Left kidney (tissue), 1 donor: ENCODE measurements at regions not wholly inside any gene's neighbourhood (a gene's known extent, or its start where the extent isn't known, plus 50 kb on each side); places are given as distances from the start of the nearest gene placed in this dataset.
A peak's percentile ranks its signal among the peaks of the same experiment; 100 is the strongest.

Experiments used
- DNase-seq: peaks from one replicate; pipeline ENCODE4 v3.0.0-alpha.2; 2013

DNA sequence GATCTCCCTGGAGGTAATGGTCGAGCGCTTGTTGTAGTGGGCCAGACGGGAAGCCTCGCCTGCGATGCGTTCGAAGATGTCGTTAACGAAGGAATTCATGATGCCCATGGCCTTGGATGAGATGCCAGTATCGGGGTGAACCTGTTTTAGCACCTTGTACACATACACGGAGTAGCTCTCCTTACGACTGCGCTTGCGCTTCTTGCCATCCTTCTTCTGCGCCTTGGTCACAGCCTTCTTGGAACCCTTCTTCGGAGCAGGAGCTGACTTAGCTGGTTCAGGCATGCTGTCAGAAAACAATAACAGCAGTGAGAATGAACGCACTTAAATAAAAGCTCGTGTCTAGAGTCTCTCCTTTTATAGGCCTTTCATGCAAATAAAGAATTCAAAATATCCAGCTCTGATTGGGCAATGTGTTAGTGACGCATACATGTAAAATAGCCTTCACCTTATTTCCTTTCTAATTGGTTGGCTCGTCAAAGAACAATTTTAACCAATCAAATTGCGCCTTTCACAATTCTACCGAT is 129.2 kb downstream of the HFE start:
- DNase-seq: peak; percentile 99

DNA sequence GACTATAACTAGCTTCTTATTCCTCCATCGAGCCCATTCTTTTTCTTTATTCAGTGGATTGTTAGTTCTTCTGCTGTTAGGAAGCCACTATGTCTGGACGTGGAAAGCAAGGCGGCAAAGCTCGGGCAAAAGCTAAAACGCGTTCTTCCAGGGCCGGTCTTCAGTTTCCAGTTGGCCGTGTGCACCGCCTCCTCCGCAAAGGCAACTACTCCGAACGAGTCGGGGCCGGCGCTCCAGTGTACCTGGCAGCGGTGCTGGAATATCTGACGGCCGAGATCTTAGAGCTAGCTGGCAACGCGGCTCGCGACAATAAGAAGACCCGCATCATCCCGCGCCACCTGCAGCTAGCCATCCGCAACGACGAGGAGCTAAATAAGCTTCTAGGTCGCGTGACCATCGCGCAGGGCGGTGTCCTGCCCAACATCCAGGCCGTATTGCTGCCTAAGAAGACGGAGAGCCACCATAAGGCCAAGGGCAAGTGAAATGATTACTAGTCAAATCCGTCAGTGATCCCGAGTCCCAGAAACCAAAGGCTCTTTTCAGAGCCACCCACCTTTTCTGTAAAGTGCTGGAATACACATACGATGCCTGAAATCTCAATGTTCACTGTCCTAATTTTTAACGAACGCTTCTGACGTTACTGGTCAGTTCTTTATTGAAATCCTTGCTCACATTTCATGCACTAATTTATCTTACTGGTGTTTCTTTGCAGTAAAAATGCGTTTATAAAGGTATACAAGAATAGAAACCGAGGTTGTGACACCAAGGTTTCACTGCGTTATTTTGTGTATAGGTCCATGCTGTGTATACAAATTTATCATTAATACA is 129.9 kb downstream of the HFE start:
- no peak for DNase-seq

- no peak for DNase-seq
These were observed 130.5 kb downstream of the HFE start for GRCh38 chr6:26217714-26218075.

GRCh38 chr6:26218824-26219223 is 131.6 kb downstream of the HFE start:
- no peak for DNase-seq

DNA sequence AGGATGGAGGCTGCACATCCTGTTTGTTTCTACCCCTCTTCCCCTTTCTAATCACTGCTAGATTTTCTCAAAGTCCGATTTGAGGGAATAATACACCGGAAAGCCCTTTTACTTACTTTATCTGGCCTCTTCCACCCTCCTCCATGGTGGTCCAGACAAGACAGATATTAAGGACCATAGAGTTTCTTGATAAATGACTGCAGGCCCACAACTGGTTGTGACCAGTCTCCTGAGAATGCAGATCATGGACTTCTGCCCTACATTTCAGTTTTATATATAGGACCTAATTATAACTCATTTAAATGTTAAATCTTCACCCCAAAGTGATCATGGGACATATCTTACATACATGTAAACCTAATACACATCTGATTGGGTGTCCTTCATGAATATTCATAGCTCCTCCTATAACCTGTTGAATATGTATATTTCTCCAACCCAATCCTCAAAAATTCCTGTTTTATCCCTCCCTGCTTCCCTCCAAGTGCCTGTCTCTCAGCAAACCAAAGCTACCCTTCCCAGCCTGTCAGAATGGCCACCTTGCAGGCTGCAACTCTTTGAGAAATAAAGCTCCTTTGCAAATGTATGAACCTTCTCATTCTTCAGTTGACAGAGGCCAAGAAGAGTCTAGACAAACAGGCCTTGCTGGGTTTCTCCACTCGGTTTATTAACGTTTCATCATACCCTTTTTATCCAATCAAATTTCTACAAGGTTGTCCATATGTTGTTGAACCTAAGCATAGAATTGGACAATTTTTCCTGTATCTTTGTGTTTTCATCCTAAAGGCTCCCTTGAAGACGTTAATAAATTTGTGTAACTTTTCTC is 133.1 kb downstream of the HFE start:
- DNase-seq: no peak

DNA sequence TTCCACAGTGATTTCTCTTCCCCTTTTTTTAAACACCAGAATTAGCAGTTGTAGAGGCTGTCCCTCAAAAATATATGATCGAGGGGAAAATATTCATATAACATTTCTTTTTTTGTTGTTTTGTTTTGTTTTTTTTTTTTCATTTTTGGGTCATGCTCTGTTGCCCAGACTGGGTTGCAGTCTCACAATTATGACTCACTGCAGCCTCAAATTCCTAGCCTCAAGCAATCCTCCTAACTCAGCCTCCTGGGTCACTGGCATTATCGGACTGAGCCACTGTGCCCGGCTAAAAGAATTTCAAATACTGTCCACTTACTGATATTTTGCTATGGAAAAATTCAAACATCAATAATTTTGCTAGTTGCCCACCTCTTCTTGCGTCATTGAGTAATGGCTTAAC is 134.0 kb downstream of the HFE start:
- DNase-seq: no peak

DNA sequence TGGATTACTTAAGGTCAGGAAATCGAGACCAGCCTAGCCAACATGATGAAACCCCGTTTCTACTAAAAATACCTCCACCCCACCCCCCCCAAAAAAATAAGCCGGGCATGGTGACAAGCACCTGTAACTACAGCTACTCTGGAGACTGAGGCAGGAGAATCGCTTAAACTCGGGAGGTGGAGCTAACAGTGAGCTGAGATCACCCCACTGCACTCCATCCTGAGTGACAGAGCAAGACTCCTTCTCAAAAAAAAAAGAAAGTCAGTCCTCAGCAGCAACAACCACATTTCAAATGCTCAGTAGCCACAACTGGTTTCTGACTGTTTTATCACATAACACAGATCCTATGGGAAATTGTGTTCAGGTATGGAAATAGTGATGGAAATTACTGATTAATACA is 135.3 kb downstream of the HFE start:
- no peak for DNase-seq

- DNase-seq: no peak
These were observed 136.0 kb downstream of the HFE start for GRCh38 chr6:26223228-26223627.

- peak; percentile 92 for DNase-seq
These were observed 136.7 kb downstream of the HFE start for GRCh38 chr6:26223650-26224546.

DNA sequence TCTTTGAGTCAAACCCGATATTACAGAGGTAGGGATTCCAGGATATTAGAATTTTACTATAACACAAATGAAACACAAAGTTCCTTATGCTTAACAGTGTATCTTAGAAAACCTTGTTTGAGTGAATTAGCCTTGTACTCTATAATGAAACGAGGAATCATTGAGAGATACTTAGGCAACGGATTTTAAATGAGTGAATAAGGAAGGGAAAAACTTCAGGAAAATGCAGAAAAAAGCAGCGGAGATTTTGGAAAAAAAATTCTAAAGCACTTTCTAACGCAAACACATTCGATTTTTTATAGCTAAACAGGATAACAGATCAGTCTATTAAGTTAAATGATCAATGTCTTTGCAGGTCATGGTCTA is 137.3 kb downstream of the HFE start:
- no peak for DNase-seq

DNA sequence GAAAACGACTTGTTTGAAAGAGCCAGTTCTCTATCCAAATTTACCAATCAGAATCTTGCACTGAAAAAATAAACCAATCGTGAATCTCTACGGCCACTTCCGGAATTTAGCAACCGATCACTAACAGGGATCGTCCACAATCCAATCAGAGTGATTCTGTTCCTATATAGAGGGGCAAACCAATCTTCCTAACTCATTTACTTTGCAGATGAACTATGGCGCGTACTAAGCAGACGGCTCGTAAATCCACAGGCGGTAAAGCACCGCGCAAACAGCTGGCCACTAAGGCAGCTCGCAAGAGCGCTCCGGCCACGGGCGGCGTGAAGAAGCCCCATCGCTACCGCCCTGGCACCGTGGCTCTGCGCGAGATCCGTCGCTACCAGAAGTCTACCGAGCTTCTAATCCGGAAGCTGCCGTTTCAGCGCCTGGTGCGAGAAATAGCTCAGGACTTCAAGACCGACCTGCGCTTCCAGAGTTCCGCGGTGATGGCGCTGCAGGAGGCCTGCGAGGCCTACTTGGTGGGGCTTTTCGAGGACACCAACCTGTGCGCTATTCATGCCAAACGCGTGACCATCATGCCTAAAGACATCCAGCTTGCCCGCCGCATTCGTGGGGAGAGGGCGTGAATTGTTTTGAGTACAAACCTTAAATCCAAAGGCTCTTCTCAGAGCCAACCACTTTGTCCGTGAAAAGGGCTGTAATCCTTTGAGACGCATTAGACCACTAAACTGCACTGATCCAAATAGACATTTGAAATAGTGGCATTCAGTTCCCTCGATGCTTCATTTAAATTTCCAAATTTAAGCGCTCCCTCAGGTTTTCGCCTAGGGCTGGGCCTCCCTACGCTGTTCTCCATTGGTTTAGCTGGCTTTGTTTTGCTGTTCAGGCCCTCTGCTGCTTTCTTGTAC is 138.0 kb downstream of the HFE start:
- DNase-seq: peak; percentile 94

DNA sequence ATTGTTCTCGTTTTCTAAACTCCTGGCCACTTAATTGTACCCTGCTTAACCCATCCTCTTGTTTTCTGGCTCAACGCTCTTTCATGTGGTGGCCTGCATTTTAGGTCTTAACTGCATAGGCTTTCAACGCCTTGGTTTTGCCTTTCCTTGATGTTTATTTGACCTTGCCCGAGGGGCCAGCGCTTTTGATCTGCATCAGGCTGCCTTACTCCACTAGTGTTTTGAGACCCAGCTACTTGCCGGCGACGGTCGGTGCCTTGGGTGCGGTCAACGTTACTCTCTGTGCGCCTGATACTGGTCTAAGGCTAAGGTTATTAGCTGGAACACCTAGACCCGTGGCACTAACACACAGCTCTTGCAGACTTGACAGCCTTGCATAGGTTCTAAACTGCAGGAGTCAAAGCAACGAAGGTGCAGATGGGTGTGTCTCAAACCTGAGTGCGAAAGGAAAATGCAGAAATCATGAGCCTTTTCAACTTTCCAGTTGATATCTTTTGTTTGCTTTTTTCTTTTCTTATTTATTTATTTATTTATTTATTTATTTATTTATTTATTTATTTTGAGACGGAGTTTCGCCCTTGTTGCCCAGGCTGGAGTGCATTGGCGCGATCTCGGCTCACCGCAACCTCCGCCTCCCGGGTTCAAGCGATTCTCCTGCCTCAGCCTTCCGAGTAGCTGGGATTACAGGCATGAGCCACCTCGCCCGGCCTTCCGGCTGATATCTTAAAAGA is 138.8 kb downstream of the HFE start:
- DNase-seq: no peak

DNA sequence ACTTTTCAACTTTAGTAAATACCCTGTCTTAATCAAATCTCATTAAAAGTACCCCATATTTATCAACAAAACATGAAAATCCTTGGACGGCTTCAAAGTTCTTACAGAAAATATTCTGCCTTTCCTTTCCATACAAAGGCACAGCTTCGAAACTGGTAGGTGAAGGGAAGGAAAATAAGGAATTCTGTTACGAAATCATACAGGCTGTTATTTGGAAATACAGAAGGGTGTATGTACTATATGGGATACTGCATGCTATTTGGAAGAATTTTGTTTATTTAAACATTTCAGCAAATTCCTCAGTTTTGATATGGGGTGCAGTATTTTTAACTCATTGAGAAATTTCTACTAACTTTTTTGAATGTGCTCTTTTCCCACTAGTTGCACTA is 138.4 kb upstream of the BTN3A2 start:
- DNase-seq: no peak

DNA sequence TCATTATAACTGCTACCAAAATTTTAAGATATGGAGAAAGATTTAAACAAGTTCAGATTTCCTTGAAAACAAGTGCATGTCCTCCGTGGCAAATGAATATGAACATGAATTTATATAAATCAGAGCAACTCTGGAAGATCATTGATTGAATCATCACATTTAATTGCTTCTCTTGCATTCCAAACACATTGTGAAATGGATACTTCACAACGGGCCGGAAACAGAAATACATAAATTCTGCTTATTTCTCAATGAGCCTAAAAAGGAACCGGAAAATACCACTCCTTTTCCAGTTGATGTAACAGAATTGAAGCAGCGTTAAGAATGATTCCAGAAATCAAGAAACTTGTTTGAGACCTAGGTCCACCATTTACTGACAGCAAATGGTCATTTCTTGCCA is 134.6 kb upstream of the BTN3A2 start:
- no peak for DNase-seq

- DNase-seq: no peak
These were observed 133.9 kb upstream of the BTN3A2 start for GRCh38 chr6:26231006-26231587.

- no peak for DNase-seq
These were observed 132.6 kb upstream of the BTN3A2 start for GRCh38 chr6:26232306-26232939.

- no peak for DNase-seq
These were observed 131.9 kb upstream of the BTN3A2 start for GRCh38 chr6:26232940-26233648.

GRCh38 chr6:26233649-26234420 is 131.2 kb upstream of the BTN3A2 start:
- DNase-seq: no peak
